IPS DF 4.7 (cell line): ENCODE measurements at regions not wholly inside any gene's neighbourhood (a gene's known extent, or its start where the extent isn't known, plus 50 kb on each side); places are given as distances from the start of the nearest gene placed in this dataset.
A peak's percentile ranks its signal among the peaks of the same experiment; 100 is the strongest.
"Not testable (repeated sequence)": the region's sequence is repeated elsewhere in the genome, so short reads cannot be mapped to it uniquely, and the experiment has no call there.

ENCODE experiments used
- DNase-seq: peaks from one replicate; pipeline ENCODE4 v3.0.0-alpha.2; 2013; ENCODE audit warnings: low spot score; ENCODE audit errors: extremely low read depth

DNA sequence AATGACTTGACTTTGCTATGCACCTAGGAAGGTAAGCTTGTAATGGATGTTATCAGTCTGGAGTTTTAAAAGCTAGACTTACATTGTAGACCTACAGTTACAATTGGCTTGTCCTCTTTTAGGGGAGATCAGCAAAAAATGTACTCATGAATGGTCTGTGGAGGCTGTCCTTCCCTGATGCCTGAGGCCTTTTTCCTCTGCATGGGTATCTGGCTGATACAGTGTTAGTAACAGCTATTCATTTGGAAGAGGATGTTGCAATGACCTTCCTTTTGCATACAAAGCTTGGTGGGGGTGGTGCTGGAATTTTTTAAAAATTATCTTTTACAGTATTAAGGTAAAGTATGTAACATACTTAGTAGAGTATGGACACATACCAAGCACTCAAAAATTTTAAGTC, 525.5 kb downstream of the KIF2B start:
- no peak for DNase-seq

DNA sequence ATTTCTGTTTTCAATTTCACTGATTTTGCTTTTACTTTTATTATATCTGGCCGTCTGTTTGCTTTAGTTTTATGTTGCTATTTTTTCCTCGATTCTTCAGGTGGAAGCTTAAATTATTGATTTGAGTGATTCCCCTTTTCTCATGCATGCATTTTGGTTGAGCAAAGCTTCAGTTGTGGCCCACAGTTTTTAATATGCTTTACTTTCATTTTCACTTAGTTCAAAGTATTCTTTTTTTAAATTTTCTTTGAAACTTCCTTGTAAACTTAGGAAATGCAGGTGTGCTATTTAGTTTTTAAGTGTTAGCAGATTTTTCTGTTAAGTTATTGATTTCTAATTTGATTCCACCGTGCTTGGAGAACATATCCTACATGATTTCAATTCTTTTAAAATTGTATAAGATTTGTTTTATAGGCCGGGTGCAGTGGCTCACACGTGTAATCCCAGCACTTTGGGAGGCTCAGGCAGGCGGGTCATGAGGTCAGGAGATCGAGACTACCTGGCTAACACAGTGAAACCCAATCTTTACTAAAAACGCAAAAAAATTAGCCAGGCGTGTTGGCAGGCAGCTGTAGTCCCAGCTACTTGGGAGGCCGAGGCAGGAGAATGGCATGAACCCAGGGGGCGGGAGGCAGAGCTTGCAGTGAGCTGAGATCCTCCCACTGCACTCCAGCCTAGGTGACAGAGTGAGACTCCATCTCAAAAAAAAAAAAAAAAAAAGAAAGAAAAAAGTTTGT, 531.2 kb downstream of the KIF2B start:
- no peak for DNase-seq

DNA sequence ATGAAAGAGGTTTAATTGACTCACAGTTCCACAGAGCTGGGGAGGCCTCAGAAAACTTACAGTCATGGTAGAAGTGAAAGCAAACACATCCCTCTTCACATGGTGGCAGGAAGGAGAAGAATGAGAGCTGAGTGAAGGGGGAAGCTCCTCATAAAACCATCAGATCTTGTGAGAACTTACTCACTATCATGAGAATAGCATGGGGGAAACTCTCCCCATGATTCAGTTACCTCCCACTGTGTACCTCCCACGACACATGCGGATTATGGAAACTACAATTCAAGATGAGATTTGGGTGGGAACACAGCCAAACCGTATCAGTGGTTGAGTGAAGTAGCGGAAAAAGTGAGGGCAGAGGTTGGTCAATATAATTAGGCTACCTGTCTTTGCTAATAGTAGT, 538.3 kb downstream of the KIF2B start:
- DNase-seq: not testable (repeated sequence)

DNA sequence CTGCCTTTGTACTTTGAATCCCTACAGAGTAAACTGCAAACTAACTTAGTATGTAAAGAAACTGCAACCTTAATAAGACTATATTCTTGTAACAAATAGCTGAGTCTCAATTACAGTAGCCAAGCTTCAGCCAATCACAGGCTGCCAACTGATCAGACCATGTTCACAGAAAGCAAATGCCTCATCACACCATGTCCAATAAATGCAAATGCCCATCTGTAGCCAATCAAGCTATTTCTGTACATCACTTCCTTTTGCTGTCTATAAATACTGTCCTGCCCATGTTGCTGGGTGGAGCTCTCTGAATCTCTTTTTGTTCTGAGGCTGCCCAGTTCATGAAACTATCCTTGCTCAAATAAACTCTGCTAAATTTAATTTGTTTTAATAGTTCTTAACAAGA, 531.7 kb upstream of the TOM1L1 start:
- DNase-seq: no peak

DNA sequence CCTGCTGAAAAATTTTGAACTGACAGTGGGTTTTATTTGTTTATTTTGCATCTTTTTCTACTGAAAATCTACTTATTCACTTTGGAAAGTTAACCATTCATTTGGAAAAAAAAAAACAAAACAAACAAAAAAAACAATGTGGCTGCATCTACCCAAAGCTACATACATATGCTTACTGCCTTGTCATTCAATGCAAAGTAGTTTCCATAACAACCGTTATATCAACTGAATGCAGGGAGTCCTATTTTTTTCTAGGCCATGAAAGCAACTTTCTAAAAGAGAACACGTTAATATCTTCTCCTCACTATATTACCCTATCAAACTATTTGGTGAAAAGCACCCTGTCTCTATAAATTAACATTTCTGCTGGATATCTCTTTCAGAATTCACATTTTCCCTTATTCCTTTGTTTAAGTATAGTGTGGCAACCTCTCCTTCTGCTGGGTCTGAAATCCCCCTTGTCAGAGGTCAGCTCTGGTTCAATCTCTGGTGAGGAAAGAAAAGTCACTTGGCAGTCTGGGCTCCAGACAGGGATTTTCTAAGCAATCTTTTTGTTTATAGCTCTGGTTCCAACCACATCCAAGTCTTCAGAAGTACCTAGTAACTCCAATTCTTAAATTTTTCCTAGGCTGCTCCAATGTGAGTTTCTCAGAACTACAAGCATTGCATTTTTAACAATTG, 528.4 kb upstream of the TOM1L1 start:
- DNase-seq: no peak

DNA sequence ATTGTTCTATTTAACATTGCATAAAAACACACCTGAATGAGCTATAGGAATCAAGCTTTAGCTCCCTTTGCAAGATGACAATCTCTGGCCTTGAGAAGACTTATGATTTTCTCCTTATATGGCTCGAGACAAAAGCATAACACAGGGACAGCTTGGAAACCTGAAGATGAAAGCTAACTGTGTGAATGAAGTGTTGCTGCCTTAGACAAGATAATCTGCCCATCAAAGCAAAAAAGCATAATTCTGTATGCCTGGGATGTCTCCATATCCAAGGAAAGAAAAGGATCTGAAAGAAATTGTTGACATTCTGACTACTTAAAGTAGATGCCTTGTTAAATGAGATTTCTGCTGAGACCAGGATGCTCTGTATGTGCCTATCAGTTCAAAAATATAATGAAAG, 526.7 kb upstream of the TOM1L1 start:
- no peak for DNase-seq

DNA sequence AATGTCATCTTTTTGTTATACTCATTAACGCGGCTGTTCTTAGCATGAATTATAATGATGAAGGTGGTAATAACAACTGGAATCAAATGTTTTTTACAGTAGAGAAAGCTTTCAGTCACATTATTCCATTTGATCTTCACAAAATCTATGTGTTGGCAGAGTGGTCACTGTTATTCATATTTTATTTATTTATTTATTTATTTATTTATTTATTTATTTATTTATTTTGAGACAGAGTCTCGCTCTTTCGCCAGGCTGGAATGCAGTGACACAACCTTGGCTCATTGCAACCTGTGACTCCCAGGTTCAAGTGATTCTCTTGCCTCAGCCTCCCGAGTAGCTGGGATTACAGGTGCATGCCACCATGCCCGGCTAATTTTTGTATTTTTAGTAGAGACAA, 524.2 kb upstream of the TOM1L1 start:
- not testable (repeated sequence) for DNase-seq

DNA sequence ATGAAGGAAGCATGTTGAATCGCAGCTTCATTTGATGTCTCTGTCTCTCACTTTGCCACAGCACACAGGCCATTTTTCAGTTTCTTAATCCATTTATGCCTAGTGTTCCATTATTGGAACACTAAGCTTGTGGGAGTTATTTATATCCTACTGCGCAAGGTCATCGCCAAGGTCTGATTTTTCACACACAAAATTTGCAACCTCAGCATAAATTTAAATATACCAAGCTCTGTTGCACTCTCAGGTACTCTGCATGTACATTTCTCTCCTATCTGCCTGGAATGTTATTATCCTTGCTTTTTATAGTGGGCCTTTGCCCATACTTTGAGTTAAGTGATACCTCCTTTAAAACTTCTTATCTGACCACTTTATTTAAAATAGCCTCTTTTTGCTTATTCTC, 519.2 kb upstream of the TOM1L1 start:
- DNase-seq: no peak

DNA sequence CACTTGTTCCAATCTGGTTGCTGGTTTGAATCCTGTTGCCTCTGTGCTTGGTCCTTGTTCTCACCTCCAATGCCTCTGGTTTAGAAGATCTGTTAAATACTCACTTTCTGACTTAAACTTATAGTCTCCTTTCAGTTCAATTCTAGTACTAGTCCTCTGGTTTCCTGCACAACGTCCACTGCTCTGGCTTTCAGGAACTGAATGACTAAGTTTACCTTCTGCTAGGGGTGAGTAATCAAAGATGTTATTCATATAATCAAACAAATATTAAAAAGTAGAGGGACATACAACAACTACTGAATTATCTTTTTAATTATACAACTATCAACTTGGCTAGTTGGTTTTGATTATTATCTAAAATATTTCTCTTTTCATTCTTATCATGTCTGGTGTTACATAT, 496.4 kb upstream of the TOM1L1 start:
- DNase-seq: no peak

DNA sequence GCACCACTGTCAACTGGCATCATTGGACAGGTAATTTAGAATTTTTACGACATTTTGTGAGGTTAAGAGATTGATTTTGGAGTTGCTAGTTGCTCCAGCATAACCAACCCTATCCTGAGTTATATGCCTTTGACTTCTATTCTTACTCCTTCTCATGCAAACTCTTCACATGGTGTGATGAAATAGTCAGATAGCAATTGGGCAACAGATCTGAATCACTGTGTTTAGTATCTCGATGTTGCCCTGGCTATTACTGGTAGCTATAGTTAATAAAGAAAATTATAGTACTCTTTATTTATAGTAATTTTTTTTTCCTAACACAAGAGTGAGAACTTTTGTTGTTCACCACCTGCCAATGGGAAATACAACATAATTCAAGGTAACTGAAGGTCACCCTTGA, 494.8 kb upstream of the TOM1L1 start:
- no peak for DNase-seq

DNA sequence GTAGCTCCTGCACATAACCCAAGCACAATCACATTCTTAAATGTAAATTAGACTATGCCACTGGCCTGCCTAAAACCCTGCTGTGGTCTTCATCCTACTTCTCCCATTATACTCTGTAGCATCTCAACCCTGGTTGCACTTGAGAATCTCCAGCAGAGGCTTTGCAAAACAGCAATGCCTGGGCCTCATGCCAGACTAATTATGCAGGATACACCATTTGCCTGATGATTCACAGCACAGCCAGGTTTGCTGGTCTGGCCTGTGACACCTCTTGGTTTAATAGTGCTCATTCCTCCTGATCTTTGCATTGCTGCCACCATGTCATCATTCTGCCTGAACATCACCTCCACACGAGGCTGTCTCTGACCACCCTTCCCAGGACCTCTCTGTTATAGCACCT, 491.9 kb upstream of the TOM1L1 start:
- no peak for DNase-seq

DNA sequence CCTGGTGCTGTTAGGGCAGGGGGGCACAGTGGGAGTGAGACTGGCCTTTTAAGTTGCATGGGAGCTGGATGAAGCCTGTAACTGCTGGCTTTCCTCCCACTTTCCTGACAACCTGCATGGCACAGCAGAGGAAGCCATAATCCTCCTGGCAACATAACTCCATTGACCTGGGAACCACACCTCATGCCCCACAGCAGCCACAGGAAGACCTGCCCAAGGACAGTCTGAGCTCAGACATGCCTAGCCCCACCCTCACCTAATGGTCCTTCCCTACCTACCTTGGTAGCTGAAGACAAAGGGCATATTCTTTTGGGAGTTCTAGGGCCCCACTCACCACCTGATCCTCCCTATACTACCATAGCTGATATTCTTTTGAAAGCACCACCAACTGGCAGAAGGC, 482.2 kb upstream of the TOM1L1 start:
- DNase-seq: no peak

DNA sequence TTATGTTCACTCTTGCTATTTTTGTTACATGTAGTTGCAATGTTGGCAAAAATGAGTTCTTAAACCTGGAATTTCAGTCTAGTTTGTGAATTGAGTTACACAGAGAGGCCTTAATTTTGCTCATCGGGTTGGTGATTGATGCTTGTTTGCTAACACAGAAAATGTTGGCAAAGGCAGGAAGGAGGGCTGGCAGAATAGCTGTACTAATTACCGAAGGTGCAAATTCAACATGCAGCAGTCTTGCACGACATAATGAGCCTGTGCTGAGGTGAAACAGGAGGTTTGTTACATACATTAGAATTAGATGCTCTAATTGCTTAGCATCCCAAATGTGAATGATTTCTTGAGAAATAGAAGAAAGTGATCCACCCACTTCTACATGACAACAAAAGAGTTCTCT, 475.0 kb upstream of the TOM1L1 start:
- DNase-seq: no peak

DNA sequence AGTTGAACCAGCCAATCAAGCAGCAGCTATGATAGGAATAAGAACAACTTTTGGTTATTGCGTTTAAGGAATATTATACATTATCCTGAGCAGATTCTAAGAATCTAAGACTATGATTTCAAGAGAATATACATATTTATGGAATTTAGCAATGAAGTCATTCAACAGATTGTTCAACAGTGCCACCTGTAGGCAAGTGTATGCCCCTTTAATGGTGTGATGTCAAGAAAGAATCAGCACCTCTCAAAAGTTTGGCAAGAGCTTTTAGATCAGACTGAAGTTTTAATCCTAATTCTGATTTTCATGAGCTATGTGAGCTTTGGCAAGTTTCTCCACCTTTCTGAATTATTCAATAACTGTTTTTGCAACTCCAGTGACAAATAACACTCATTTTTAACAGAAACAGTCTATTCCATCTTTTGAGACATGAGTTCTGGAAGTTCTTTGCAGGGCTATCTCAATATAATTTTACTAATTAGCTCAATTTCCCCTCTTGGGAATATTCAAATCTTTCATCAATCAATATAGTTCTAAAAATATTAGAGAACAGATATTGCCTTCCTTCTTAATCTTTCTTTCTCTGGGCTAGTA, 474.3 kb upstream of the TOM1L1 start:
- DNase-seq: peak; percentile 28

DNA sequence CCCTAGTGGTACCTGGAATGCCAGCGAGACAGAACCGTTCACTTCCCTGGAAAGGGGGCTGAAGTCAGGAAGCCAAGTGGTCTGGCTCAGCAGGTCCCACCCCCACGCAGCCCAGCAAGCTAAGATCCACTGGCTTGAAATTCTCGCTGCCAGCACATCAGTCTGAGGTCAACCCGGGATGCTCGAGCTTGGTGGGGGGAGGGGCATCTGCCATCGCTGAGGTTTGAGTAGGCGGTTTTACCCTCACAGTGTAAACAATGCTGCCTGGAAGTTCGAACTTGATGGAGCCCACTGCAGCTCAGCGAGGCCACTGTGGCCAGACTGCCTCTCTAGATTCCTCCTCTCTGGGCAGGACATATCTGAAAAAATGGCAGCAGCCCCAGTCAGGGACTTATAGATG, 464.7 kb upstream of the TOM1L1 start:
- no peak for DNase-seq

DNA sequence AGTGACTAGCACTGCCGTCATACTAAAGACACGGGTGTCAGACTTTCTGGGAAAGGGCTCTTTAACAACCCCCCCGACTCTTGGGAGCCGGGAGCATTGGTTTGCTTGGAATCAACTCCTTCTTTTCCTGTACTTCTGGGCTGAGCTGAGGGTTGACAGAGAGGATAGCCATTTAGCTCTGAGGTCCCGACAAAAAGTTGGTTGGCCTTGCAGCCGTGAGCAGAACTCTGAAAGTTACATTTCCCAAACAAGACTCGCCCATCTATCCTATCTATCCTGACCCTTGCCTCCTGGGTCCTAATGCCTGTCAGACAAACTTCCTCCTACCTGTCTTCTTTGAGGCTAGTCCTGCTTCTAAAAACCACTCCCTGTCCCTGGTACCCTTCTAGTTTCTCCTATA, 460.8 kb upstream of the TOM1L1 start:
- no peak for DNase-seq

DNA sequence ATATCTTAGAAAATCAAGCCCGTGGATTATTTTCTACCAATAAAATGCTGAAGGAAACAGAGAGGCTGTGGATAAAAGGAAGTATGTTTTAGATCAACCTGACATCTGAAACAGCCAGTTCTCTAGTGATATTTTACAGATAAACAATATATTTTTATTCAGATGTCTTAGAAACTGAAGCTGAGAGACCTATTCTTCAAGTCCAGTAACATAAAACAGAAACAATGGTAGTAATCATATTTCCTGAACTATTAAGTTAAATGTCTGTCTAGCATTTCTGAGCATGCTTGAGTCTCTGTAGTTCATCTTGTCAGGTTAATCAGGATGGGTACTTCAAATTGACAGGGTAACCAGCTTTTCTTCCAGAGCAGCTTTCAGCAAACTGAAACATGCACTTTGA, 449.6 kb upstream of the TOM1L1 start:
- no peak for DNase-seq

DNA sequence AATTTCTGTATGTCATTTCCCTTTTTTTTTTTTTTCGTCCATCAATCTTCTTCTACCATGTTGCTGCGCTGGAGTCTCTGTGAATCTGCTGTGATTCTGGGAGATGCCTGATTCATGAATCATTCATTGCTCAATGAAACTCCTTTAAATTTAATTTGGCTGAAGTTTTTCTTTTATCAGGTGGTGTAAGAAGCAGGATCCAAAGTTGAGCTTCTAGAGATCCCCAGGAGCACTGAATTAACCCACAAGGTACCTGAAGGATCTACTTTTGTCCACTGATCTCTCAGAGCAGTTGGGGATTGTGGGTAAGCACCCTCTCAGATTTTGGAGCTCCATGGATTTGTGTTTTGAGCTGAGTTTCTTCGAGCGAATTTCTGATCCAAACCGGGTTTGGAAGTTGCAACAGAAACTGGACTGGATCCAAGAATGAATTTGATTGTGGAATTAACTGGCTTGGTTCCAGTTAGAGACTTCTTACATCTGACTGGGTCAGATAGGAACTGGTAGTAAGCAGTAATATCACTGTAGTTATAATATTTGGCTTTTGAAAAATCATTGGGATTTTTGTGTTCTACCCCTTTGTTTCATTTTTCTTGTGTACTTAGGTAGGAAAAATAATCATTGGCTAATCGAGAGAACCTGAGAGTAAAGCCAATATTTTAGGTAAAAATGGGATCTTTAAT, 447.8 kb upstream of the TOM1L1 start:
- DNase-seq: no peak

DNA sequence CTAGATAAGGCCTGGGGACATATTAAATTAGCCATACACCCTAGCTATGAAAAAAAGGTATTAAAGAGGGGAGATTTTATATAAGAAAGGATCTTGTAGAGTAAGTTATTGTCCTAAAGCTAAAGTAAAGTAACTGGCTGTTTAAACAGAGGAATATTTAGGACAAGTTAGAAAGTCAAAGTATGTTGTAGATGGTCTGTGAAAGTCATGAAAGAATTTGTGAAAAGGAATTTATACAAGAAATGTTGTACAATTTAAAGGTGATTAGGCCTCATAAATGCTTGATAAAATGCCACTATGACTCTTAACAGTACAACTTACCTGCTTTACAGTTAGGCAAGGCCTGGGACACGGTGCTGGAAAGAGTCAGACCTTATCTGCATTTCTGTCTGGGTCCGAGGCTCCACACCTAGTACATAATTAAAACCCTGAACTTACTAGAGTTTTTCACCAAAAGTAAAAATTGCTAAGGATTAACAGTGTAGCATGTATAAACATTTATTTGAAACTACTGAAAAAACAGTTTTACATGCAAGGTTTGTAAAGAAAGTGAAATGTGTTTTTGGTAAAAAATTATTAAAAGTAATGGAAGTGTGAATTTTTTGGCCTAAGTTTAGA, 445.3 kb upstream of the TOM1L1 start:
- DNase-seq: no peak

DNA sequence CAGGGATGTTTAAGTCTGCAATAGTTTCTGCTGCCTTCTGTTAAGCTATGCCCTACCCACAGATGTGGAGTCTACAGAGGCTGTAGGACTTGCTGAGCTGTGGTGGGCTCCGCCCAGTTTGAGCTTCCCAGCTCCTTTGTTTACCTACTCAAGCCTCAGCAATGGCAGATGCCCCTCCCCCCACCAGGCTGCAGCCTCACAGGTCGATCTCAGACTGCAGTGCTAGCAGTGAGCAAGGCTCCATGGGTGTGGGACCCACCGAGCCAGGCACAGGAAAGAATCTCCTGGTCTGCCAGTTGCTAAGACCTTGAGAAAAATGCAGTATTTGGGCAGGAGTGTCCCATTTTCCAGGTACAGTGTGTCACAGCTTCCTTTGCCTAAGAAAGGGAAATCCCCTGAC, 435.2 kb upstream of the TOM1L1 start:
- DNase-seq: not testable (repeated sequence)

DNA sequence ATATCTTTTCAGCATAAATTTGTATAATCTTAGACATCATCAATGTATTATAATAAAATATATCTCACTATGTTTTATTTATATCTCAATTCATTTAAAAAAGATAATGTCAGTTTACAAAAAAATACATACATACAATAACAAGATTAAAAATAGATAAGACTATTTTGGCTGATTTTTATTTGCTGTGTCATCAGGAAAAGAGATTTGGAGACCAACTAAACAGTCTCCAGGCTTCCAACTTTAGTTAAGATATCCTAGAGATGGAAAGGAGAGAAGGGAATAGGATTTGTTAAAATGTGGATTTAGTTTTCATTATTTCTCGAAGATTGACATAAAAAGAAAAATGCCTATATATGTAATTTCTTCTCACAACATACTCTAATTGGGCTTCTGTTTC, 433.8 kb upstream of the TOM1L1 start:
- DNase-seq: no peak

DNA sequence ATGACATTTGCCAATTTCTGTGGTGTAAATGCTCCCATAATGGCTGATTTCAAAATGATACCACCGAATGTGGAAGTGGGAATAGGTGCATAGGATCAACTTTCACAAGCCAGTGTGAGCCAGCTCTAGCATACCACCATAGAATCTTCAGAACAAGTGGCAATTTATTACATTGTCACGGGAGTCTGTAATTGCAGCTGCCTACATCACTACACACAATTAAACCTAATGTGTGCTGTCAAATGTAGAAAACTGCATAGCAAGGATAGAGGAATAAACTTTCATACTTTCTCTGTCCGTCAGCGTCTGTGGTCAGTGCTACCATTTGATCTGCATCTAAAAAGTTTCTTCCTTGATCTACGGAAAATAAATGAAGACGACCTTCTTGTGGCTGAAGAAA, 417.8 kb upstream of the TOM1L1 start:
- no peak for DNase-seq
